Liver (tissue), 3 donors: ENCODE measurements at regions not wholly inside any gene's neighbourhood (a gene's known extent, or its start where the extent isn't known, plus 50 kb on each side); places are given as distances from the start of the nearest gene placed in this dataset.

Source experiments
- FOXA1 ChIP-seq: IDR thresholded peaks from 2 replicates; pipeline ENCODE4 v1.6.1; 2016; ENCODE audit warnings: antibody characterized with exemption
- GABPA ChIP-seq, 2 donors: IDR thresholded peaks in 1 of 2; conservative IDR thresholded peaks in 1 of 2; 2 replicates each; pipeline ENCODE4 v1.6.1; 2016; ENCODE audit warnings: antibody characterized with exemption in 2 of 2, mild to moderate bottlenecking in 1 of 2, moderate library complexity in 1 of 2
- HNF4A ChIP-seq, 2 donors: conservative IDR thresholded peaks; 2 replicates each; pipeline ENCODE4 v1.6.1; 2016; ENCODE audit warnings: antibody characterized with exemption in 2 of 2, mild to moderate bottlenecking in 2 of 2
- RAD21 ChIP-seq, 2 donors: IDR thresholded peaks; 2 replicates each; pipeline ENCODE4 v1.6.1; 2016; ENCODE audit warnings: antibody characterized with exemption in 2 of 2, mild to moderate bottlenecking in 2 of 2
- SP1 ChIP-seq: IDR thresholded peaks from 2 replicates; pipeline ENCODE4 v1.6.1; 2018; ENCODE audit warnings: antibody characterized with exemption, mild to moderate bottlenecking
- TAF1 ChIP-seq: conservative IDR thresholded peaks from 2 replicates; pipeline ENCODE4 v1.6.1; 2016; ENCODE audit warnings: antibody characterized with exemption, mild to moderate bottlenecking
- YY1 ChIP-seq: IDR thresholded peaks from 2 replicates; pipeline ENCODE4 v1.6.1; 2016; ENCODE audit warnings: antibody characterized with exemption, mild to moderate bottlenecking
- TF ChIP-seq, protein P1 (sequence below): fragments of 150-350 bp; IDR thresholded peaks from 2 replicates; pipeline ENCODE4 v1.5.1; 2017; ENCODE audit warnings: improper control_type of control experiment, low read depth, low read length; ENCODE audit not compliant: missing input control
- TF ChIP-seq, protein P2 (sequence below): IDR thresholded peaks from 2 replicates; pipeline ENCODE4 v1.6.1; 2016; ENCODE audit warnings: antibody characterized with exemption
- TF ChIP-seq, protein P3 (sequence below): IDR thresholded peaks from 2 replicates; pipeline ENCODE4 v1.6.1; 2016; ENCODE audit warnings: antibody characterized with exemption, mild to moderate bottlenecking
- donor health status: healthy.
- donor health status: healthy.

DNA sequence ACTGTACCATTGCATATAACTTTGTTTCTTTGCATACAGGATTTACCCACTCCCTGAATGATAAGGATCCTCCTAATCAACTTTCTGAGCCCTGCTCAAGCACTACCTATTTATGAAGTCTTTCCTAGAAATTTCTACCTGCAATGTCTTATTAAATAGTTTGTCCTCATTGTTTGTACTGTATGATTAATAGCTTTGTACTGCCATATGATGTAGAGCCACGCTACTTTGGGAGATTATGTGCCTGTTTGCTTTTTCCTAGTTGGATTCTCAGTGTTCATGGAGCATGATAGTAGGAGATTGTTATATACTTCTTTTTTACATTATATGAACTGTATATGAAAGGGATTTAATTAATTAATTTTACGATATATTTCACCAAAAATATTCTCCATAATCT is 327.1 kb upstream of the GALNT5 start:
- TF ChIP-seq, protein P1, sequence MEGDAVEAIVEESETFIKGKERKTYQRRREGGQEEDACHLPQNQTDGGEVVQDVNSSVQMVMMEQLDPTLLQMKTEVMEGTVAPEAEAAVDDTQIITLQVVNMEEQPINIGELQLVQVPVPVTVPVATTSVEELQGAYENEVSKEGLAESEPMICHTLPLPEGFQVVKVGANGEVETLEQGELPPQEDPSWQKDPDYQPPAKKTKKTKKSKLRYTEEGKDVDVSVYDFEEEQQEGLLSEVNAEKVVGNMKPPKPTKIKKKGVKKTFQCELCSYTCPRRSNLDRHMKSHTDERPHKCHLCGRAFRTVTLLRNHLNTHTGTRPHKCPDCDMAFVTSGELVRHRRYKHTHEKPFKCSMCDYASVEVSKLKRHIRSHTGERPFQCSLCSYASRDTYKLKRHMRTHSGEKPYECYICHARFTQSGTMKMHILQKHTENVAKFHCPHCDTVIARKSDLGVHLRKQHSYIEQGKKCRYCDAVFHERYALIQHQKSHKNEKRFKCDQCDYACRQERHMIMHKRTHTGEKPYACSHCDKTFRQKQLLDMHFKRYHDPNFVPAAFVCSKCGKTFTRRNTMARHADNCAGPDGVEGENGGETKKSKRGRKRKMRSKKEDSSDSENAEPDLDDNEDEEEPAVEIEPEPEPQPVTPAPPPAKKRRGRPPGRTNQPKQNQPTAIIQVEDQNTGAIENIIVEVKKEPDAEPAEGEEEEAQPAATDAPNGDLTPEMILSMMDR, result no peak
- TF ChIP-seq FOXA1, result no peak
- TF ChIP-seq GABPA (IDR thresholded peaks at IDR 0.05 in 1 of 2, conservative IDR thresholded peaks at IDR 0.05 in 1 of 2), result no peak
- TF ChIP-seq YY1, result no peak
- TF ChIP-seq, protein P2, sequence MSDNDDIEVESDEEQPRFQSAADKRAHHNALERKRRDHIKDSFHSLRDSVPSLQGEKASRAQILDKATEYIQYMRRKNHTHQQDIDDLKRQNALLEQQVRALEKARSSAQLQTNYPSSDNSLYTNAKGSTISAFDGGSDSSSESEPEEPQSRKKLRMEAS, result no peak
- no peak for TF ChIP-seq TAF1
- TF ChIP-seq, protein P3, sequence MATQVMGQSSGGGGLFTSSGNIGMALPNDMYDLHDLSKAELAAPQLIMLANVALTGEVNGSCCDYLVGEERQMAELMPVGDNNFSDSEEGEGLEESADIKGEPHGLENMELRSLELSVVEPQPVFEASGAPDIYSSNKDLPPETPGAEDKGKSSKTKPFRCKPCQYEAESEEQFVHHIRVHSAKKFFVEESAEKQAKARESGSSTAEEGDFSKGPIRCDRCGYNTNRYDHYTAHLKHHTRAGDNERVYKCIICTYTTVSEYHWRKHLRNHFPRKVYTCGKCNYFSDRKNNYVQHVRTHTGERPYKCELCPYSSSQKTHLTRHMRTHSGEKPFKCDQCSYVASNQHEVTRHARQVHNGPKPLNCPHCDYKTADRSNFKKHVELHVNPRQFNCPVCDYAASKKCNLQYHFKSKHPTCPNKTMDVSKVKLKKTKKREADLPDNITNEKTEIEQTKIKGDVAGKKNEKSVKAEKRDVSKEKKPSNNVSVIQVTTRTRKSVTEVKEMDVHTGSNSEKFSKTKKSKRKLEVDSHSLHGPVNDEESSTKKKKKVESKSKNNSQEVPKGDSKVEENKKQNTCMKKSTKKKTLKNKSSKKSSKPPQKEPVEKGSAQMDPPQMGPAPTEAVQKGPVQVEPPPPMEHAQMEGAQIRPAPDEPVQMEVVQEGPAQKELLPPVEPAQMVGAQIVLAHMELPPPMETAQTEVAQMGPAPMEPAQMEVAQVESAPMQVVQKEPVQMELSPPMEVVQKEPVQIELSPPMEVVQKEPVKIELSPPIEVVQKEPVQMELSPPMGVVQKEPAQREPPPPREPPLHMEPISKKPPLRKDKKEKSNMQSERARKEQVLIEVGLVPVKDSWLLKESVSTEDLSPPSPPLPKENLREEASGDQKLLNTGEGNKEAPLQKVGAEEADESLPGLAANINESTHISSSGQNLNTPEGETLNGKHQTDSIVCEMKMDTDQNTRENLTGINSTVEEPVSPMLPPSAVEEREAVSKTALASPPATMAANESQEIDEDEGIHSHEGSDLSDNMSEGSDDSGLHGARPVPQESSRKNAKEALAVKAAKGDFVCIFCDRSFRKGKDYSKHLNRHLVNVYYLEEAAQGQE, result no peak
- no peak for TF ChIP-seq HNF4A (conservative IDR thresholded peaks at IDR 0.05)
- TF ChIP-seq RAD21 (IDR thresholded peaks at IDR 0.05), result no peak
- no peak for TF ChIP-seq SP1
